Erythroblast (primary cell): ENCODE measurements at regions not wholly inside any gene's neighbourhood (a gene's known extent, or its start where the extent isn't known, plus 50 kb on each side); places are given as distances from the start of the nearest gene placed in this dataset.

Source experiments
- GATA1 ChIP-seq: IDR thresholded peaks from 2 replicates; pipeline ENCODE4 v1.6.1; 2011; ENCODE audit warnings: low read depth, mild to moderate bottlenecking, control low read depth, low read length, moderate library complexity
- POLR2A ChIP-seq: IDR thresholded peaks from 2 replicates; pipeline ENCODE4 v1.6.1; 2011; ENCODE audit warnings: mild to moderate bottlenecking, low read length

DNA sequence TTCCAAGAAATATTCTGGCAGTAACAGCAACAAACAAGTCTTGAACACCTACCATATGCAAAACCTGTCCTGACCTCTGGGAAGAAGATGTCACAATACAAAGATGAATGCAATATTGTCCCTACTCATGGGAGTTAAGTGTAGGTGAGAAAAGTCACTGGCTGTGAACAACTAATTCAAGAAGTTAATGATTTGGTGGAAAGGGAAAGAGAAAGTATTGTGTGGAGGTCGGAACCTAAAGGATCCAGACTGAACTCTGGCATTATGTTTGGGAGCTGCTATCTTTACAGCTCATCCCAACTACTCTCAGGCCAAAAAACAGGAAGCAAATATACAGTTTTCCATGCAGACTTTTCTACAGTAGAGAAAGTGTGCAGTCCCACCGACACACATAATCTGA lies 285.3 kb upstream of the PRDM1 start:
- TF ChIP-seq POLR2A, result no peak
- TF ChIP-seq GATA1, result no peak
